ENCODE measurements at regions not wholly inside any gene's neighbourhood (a gene's known extent, or its start where the extent isn't known, plus 50 kb on each side); places are given as distances from the start of the nearest gene placed in this dataset.

GRCh38 chr1:232521660-232522059 is 108.3 kb downstream of the SIPA1L2 start:
- no peak for DNase-seq (ENCODE audit: low spot score)

- DNase-seq (ENCODE audit: low spot score), result no peak
Observed at GRCh38 chr1:232519186-232519585, 110.7 kb downstream of the SIPA1L2 start.

- no peak for DNase-seq (ENCODE audit: low spot score)
Observed at GRCh38 chr1:232518349-232518748, 111.6 kb downstream of the SIPA1L2 start.

- no peak for DNase-seq (ENCODE audit: low spot score)
Observed at GRCh38 chr1:232517204-232517603, 112.7 kb downstream of the SIPA1L2 start.

- DNase-seq (ENCODE audit: low spot score), result no peak
Observed at GRCh38 chr1:232515706-232516105, 114.2 kb downstream of the SIPA1L2 start.

GRCh38 chr1:232512712-232513111 is 117.2 kb downstream of the SIPA1L2 start:
- no peak for DNase-seq (ENCODE audit: low spot score)

GRCh38 chr1:232511172-232511571 is 118.8 kb downstream of the SIPA1L2 start:
- DNase-seq (ENCODE audit: low spot score), result no peak

GRCh38 chr1:232510367-232511110 is 119.4 kb downstream of the SIPA1L2 start:
- no peak for DNase-seq (ENCODE audit: low spot score)

GRCh38 chr1:232509570-232509969 is 120.4 kb downstream of the SIPA1L2 start:
- no peak for DNase-seq (ENCODE audit: low spot score)

GRCh38 chr1:232508130-232508701 is 121.7 kb downstream of the SIPA1L2 start:
- no peak for DNase-seq (ENCODE audit: low spot score)

GRCh38 chr1:232507571-232507970 is 122.4 kb downstream of the SIPA1L2 start:
- DNase-seq (ENCODE audit: low spot score), result no peak

- no peak for DNase-seq (ENCODE audit: low spot score)
Observed at GRCh38 chr1:232505884-232506283, 124.0 kb downstream of the SIPA1L2 start.

GRCh38 chr1:232504651-232505050 is 125.3 kb downstream of the SIPA1L2 start:
- no peak for DNase-seq (ENCODE audit: low spot score)

GRCh38 chr1:232503497-232503896 is 126.4 kb downstream of the SIPA1L2 start:
- DNase-seq (ENCODE audit: low spot score), result no peak

- DNase-seq (ENCODE audit: low spot score), result peak; percentile 60
Observed at GRCh38 chr1:232501854-232502253, 128.1 kb downstream of the SIPA1L2 start.

GRCh38 chr1:232499188-232499587 is 130.7 kb downstream of the SIPA1L2 start:
- DNase-seq (ENCODE audit: low spot score), result peak; percentile 56

- no peak for DNase-seq (ENCODE audit: low spot score)
Observed at GRCh38 chr1:232493869-232494268, 136.1 kb downstream of the SIPA1L2 start.

- no peak for DNase-seq (ENCODE audit: low spot score)
Observed at GRCh38 chr1:232489256-232489655, 140.7 kb downstream of the SIPA1L2 start.

GRCh38 chr1:232487236-232487635 is 142.7 kb downstream of the SIPA1L2 start:
- no peak for DNase-seq (ENCODE audit: low spot score)

GRCh38 chr1:232486454-232487207 is 143.3 kb downstream of the SIPA1L2 start:
- DNase-seq (ENCODE audit: low spot score), result peak; percentile 90

GRCh38 chr1:232486006-232486405 is 143.9 kb downstream of the SIPA1L2 start:
- DNase-seq (ENCODE audit: low spot score), result no peak

GRCh38 chr1:232484856-232485255 is 145.1 kb downstream of the SIPA1L2 start:
- no peak for DNase-seq (ENCODE audit: low spot score)

- no peak for DNase-seq (ENCODE audit: low spot score)
Observed at GRCh38 chr1:232483826-232484225, 146.1 kb downstream of the SIPA1L2 start.
